ENCODE measurements at regions not wholly inside any gene's neighbourhood (a gene's known extent, or its start where the extent isn't known, plus 50 kb on each side); places are given as distances from the start of the nearest gene placed in this dataset.

GRCh38 chr12:33245434-33245833 is 194.2 kb downstream of the SYT10 start:
- TF ChIP-seq CTCF (IDR thresholded peaks at IDR 0.05) (no peak), POLR2AphosphoS5 (IDR thresholded peaks at IDR 0.05) (no peak), POLR2A (IDR thresholded peaks at IDR 0.05) (no peak)
